ENCODE measurements at regions not wholly inside any gene's neighbourhood (a gene's known extent, or its start where the extent isn't known, plus 50 kb on each side); places are given as distances from the start of the nearest gene placed in this dataset.

- H3K4me1 ChIP-seq (ENCODE audit: control insufficient read depth, extremely low read depth, insufficient read depth, low read length), result no peaks in the 10 kb centered on the region
- no peaks in the 10 kb centered on the region for H3K9me1 ChIP-seq (replicated peaks; ENCODE audit: control insufficient read depth, extremely low read depth, insufficient read depth, low read length)
- dilution Hi-C loops (cut with MboI; ENCODE audit: extremely low pct_ligation_motif_present, low sequenced_read_pairs), result no loop called here
- H3K4me2 ChIP-seq (ENCODE audit: insufficient read depth, low read length), result no peak overlapping the region
- H2AFZ ChIP-seq (ENCODE audit: low read depth, low read length), result no peak overlapping the region
- no peak overlapping the region for H3K9ac ChIP-seq (replicated peaks; ENCODE audit: extremely low read depth, insufficient read depth, low read length)
- POLR2A ChIA-PET, result no interaction called here
- FAIRE-seq (no peak), DNase-seq (ENCODE audit: low read depth, low spot score) (no peak)
- no peak overlapping the region for H3K27ac ChIP-seq (ENCODE audit: insufficient read depth, low read depth, low read length)
- BruUV-seq (replicated peaks), result no TSS peak
- no peaks in the 10 kb centered on the region for H3K79me2 ChIP-seq (ENCODE audit: control insufficient read depth, insufficient read depth, low read length)
- H3K36me3 ChIP-seq (ENCODE audit: control insufficient read depth in 2 of 2, extremely low read depth in 1 of 2, insufficient read depth in 2 of 2, low read length in 2 of 2), result no peaks in the 10 kb centered on the region
- no peaks in the 10 kb centered on the region for H4K20me1 ChIP-seq (replicated peaks; ENCODE audit: control insufficient read depth, extremely low read depth, insufficient read depth, low read length)
- no peak for TF ChIP-seq GATA2 (IDR thresholded peaks at IDR 0.05; ENCODE audit: insufficient read depth, insufficient read length, low read depth, low read length)
- TF ChIP-seq JUN (IDR thresholded peaks at IDR 0.05; ENCODE audit: borderline replicate concordance, insufficient read depth, insufficient read length, low read depth), result no peak
- no peak for TF ChIP-seq POLR2AphosphoS5 (IDR thresholded peaks at IDR 0.05; ENCODE audit: insufficient read depth, low read depth, low read length)
- H3K9me3 ChIP-seq (replicated peaks; ENCODE audit: control insufficient read depth, insufficient read depth, low read length), result no peaks in the 10 kb centered on the region
- no peak overlapping the region for H3K4me3 ChIP-seq (replicated peaks in 1 of 3; ENCODE audit: insufficient read depth in 1 of 3, low read depth in 1 of 3, low read length in 3 of 3)
- CTCF ChIA-PET, result no interaction called here
- intact Hi-C loops (cut with micrococcal nuclease), result no loop called here
- no peaks in the 10 kb centered on the region for H3K27me3 ChIP-seq (ENCODE audit: control insufficient read depth in 2 of 2, insufficient read depth in 2 of 2, low read length in 2 of 2)
Observed at GRCh38 chr17:71335212-71335611, 785.6 kb upstream of the SOX9 start.

DNA sequence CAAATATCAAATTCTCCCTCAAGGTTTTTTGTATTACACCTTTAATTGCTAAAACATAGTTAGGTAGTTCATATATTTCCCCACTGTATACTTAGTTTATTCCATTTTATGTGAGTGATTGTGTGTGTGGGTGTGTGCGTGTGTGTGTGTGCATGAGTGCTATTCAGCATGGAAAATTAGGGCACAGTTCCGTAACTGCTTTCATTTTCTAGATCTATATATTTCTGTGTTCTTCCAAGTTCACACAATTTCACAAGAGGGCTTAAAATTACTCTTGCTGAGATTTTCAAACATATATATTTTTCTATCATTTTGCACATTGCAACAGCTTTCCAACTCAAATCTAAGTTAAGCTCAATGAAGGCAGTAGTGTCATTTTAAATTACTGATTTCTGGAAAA is 782.9 kb upstream of the SOX9 start:
- no peak overlapping the region for H2AFZ ChIP-seq (ENCODE audit: low read depth, low read length)
- POLR2A ChIA-PET, result no interaction called here
- H3K27me3 ChIP-seq (ENCODE audit: control insufficient read depth in 2 of 2, insufficient read depth in 2 of 2, low read length in 2 of 2), result no peaks in the 10 kb centered on the region
- no peaks in the 10 kb centered on the region for H3K9me1 ChIP-seq (replicated peaks; ENCODE audit: control insufficient read depth, extremely low read depth, insufficient read depth, low read length)
- H4K20me1 ChIP-seq (replicated peaks; ENCODE audit: control insufficient read depth, extremely low read depth, insufficient read depth, low read length), result no peaks in the 10 kb centered on the region
- dilution Hi-C loops (cut with MboI; ENCODE audit: extremely low pct_ligation_motif_present, low sequenced_read_pairs), result no loop called here
- H3K9ac ChIP-seq (replicated peaks; ENCODE audit: extremely low read depth, insufficient read depth, low read length), result no peak overlapping the region
- H3K4me3 ChIP-seq (replicated peaks in 1 of 3; ENCODE audit: insufficient read depth in 1 of 3, low read depth in 1 of 3, low read length in 3 of 3), result no peak overlapping the region
- H3K79me2 ChIP-seq (ENCODE audit: control insufficient read depth, insufficient read depth, low read length), result no peaks in the 10 kb centered on the region
- intact Hi-C loops (cut with micrococcal nuclease), result no loop called here
- FAIRE-seq (no peak), DNase-seq (ENCODE audit: low read depth, low spot score) (no peak)
- no TSS peak for BruUV-seq (replicated peaks)
- no peaks in the 10 kb centered on the region for H3K36me3 ChIP-seq (ENCODE audit: control insufficient read depth in 2 of 2, extremely low read depth in 1 of 2, insufficient read depth in 2 of 2, low read length in 2 of 2)
- no peak overlapping the region for H3K27ac ChIP-seq (ENCODE audit: insufficient read depth, low read depth, low read length)
- H3K4me1 ChIP-seq (ENCODE audit: control insufficient read depth, extremely low read depth, insufficient read depth, low read length), result no peaks in the 10 kb centered on the region
- H3K9me3 ChIP-seq (replicated peaks; ENCODE audit: control insufficient read depth, insufficient read depth, low read length), result no peaks in the 10 kb centered on the region
- H3K4me2 ChIP-seq (ENCODE audit: insufficient read depth, low read length), result no peak overlapping the region
- CTCF ChIA-PET, result no interaction called here
- TF ChIP-seq, protein P1, sequence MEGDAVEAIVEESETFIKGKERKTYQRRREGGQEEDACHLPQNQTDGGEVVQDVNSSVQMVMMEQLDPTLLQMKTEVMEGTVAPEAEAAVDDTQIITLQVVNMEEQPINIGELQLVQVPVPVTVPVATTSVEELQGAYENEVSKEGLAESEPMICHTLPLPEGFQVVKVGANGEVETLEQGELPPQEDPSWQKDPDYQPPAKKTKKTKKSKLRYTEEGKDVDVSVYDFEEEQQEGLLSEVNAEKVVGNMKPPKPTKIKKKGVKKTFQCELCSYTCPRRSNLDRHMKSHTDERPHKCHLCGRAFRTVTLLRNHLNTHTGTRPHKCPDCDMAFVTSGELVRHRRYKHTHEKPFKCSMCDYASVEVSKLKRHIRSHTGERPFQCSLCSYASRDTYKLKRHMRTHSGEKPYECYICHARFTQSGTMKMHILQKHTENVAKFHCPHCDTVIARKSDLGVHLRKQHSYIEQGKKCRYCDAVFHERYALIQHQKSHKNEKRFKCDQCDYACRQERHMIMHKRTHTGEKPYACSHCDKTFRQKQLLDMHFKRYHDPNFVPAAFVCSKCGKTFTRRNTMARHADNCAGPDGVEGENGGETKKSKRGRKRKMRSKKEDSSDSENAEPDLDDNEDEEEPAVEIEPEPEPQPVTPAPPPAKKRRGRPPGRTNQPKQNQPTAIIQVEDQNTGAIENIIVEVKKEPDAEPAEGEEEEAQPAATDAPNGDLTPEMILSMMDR (IDR thresholded peaks at IDR 0.05; ENCODE audit: extremely low read depth in 1 of 2, insufficient read depth in 1 of 2, low read depth in 1 of 2, low read length in 2 of 2), result no peak
- no peak for TF ChIP-seq FOS (IDR thresholded peaks at IDR 0.05; ENCODE audit: borderline replicate concordance, insufficient read depth, low read length)

Measured in endothelial cell of umbilical vein (primary cell).